ENCODE measurements at regions not wholly inside any gene's neighbourhood (a gene's known extent, or its start where the extent isn't known, plus 50 kb on each side); places are given as distances from the start of the nearest gene placed in this dataset.
A peak's percentile ranks its signal among the peaks of the same experiment; 100 is the strongest.

GRCh38 chr4:171648926-171649325 lies 164.3 kb upstream of the GALNTL6 start:
- POLR2A ChIA-PET = no interaction called here
- ATAC-seq (0 out of 2 replicates have a peak, but pooled peaks have one; percentile 22), DNase-seq (ENCODE audit: low spot score) (no peak)
- H3K4me1 Mint-ChIP-seq = peaks cover 8% of the 10 kb centered on the region
- no peak overlapping the region for H3K27ac Mint-ChIP-seq
- no peak for TF ChIP-seq ATF3 (CRISPR knock-in tag; conservative IDR thresholded peaks at IDR 0.05)
- TF ChIP-seq ETV6 (CRISPR knock-in tag; IDR thresholded peaks at IDR 0.05) = no peak
- TF ChIP-seq NFE2L1 (CRISPR knock-in tag; IDR thresholded peaks at IDR 0.05) = no peak
- no peak for TF ChIP-seq CBFB (CRISPR knock-in tag; IDR thresholded peaks at IDR 0.05; ENCODE audit: low read depth)
- no peak for TF ChIP-seq CTCF (IDR thresholded peaks at IDR 0.05)
- no peak for TF ChIP-seq SP1 (CRISPR knock-in tag; conservative IDR thresholded peaks at IDR 0.05)
- TF ChIP-seq, protein P1, sequence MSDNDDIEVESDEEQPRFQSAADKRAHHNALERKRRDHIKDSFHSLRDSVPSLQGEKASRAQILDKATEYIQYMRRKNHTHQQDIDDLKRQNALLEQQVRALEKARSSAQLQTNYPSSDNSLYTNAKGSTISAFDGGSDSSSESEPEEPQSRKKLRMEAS (CRISPR knock-in tag; IDR thresholded peaks at IDR 0.05) = no peak
- no peak for TF ChIP-seq TEAD1 (CRISPR knock-in tag; IDR thresholded peaks at IDR 0.05)
- no peak for TF ChIP-seq ATF1 (CRISPR knock-in tag; IDR thresholded peaks at IDR 0.05)
- no peak for TF ChIP-seq ZNF512 (CRISPR knock-in tag; IDR thresholded peaks at IDR 0.05; ENCODE audit: borderline replicate concordance)
- TF ChIP-seq GRHL2 (CRISPR knock-in tag; IDR thresholded peaks at IDR 0.05; ENCODE audit: insufficient replicate concordance, severe bottlenecking) = no peak
- TF ChIP-seq NR3C1 (CRISPR knock-in tag; conservative IDR thresholded peaks at IDR 0.05; ENCODE audit: low read depth) = no peak
- CTCF ChIA-PET = interaction anchor here (1.5 kb wide), 1 partner anchor 20 kb away, joined by 4 read pairs; no protein-coding TSS in a partner anchor
- H3K36me3 Mint-ChIP-seq = no peaks in the 10 kb centered on the region
- H3K9me3 Mint-ChIP-seq = no peaks in the 10 kb centered on the region
- H3K4me3 Mint-ChIP-seq = no peak overlapping the region
- H3K27me3 Mint-ChIP-seq (ENCODE audit: low read depth) = no peaks in the 10 kb centered on the region

- POLR2A ChIA-PET = no interaction called here
- TF ChIP-seq TP53 (CRISPR knock-in tag; IDR thresholded peaks at IDR 0.05) (no peak), RELA (CRISPR knock-in tag; IDR thresholded peaks at IDR 0.05; ENCODE audit: borderline replicate concordance) (no peak), ATF3 (CRISPR knock-in tag; conservative IDR thresholded peaks at IDR 0.05) (no peak), MXD4 (CRISPR knock-in tag; IDR thresholded peaks at IDR 0.05; ENCODE audit: borderline replicate concordance) (no peak), ZNF532 (CRISPR knock-in tag; IDR thresholded peaks at IDR 0.05; ENCODE audit: borderline replicate concordance) (no peak), FOXJ3 (CRISPR knock-in tag; IDR thresholded peaks at IDR 0.05; ENCODE audit: borderline replicate concordance) (no peak), PRDM15 (CRISPR knock-in tag; IDR thresholded peaks at IDR 0.05) (no peak), CTCF (IDR thresholded peaks at IDR 0.05) (no peak), ZNF263 (CRISPR knock-in tag; IDR thresholded peaks at IDR 0.05; ENCODE audit: low read depth) (no peak)
- TF ChIP-seq, protein P2, sequence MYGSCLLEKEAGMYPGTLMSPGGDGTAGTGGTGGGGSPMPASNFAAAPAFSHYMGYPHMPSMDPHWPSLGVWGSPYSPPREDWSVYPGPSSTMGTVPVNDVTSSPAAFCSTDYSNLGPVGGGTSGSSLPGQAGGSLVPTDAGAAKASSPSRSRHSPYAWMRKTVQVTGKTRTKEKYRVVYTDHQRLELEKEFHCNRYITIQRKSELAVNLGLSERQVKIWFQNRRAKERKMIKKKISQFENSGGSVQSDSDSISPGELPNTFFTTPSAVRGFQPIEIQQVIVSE (CRISPR knock-in tag; IDR thresholded peaks at IDR 0.05; ENCODE audit: borderline replicate concordance) = no peak
Observed at GRCh38 chr4:171646984-171647383, 166.2 kb upstream of the GALNTL6 start.

More at GRCh38 chr4:171646984-171647383, 166.2 kb upstream of the GALNTL6 start:
- H3K4me1 Mint-ChIP-seq = peaks cover 8% of the 10 kb centered on the region
- H3K9me3 Mint-ChIP-seq = no peaks in the 10 kb centered on the region
- no peaks in the 10 kb centered on the region for H3K36me3 Mint-ChIP-seq
- ATAC-seq = no peak
- H3K4me3 Mint-ChIP-seq = no peak overlapping the region
- no peaks in the 10 kb centered on the region for H3K27me3 Mint-ChIP-seq (ENCODE audit: low read depth)
- CTCF ChIA-PET = no interaction called here
- no peak for DNase-seq (ENCODE audit: low spot score)
- H3K27ac Mint-ChIP-seq = no peak overlapping the region
